OCI-LY7 (cell line): ENCODE measurements at regions not wholly inside any gene's neighbourhood (a gene's known extent, or its start where the extent isn't known, plus 50 kb on each side); places are given as distances from the start of the nearest gene placed in this dataset.
A peak's percentile ranks its signal among the peaks of the same experiment; 100 is the strongest.

Experiments used
- BruUV-seq: library from RNA; stranded (reverse); fragments of 400-500 nt; replicated peaks from 2 replicates; lab custom pipeline; 2021; lab: Mats Ljungman, UMichigan
- CTCF ChIA-PET: fragments of 300-600 bp; sonication (Branson Sonifier 250); formaldehyde crosslinking; loops from one replicate; lab custom pipeline; 2022; ENCODE audit warnings: antibody characterized with exemption; ENCODE audit not compliant: unreplicated experiment; lab: Charles Lee
- POLR2A ChIA-PET: fragments of 300-600 bp; sonication (Branson Sonifier 250); formaldehyde crosslinking; loops from one replicate; lab custom pipeline; 2022; ENCODE audit warnings: antibody characterized with exemption; lab: Charles Lee
- DNase-seq: peaks from one replicate; pipeline ENCODE4 v3.0.0-alpha.2; 2015; ENCODE audit warnings: low spot score
- H2AFZ ChIP-seq: fragments of 200-600 bp; sonication (generic), shearing (Covaris generic); 2 replicates; pipeline ENCODE4 v1.6.1; 2014; ENCODE audit warnings: mild to moderate bottlenecking, antibody characterized with exemption, low read length, moderate library complexity
- H3K27ac ChIP-seq: fragments of 200-600 bp; sonication (generic); 2 replicates; pipeline ENCODE4 v1.5.1; 2014; ENCODE audit warnings: mixed run types, low read depth, mild to moderate bottlenecking, moderate library complexity, low read length, inconsistent platforms; ENCODE audit not compliant: poor library complexity, severe bottlenecking
- H3K36me3 ChIP-seq: fragments of 200-600 bp; sonication (generic); 2 replicates; pipeline ENCODE4 v1.6.1; 2014; ENCODE audit warnings: mild to moderate bottlenecking, antibody characterized with exemption, low read length, moderate library complexity, mixed read lengths; ENCODE audit not compliant: insufficient read depth
- H3K4me1 ChIP-seq: fragments of 200-600 bp; sonication (generic); 2 replicates; pipeline ENCODE4 v1.5.1; 2014; ENCODE audit warnings: mild to moderate bottlenecking, low read length; ENCODE audit not compliant: insufficient read depth, poor library complexity, severe bottlenecking
- H3K4me2 ChIP-seq: fragments of 200-600 bp; sonication (generic); 2 replicates; pipeline ENCODE4 v1.6.1; 2014; ENCODE audit warnings: mild to moderate bottlenecking, low read length
- H3K4me3 ChIP-seq: fragments of 200-600 bp; sonication (generic); 2 replicates; pipeline ENCODE4 v1.5.1; 2014; ENCODE audit warnings: mild to moderate bottlenecking, low read depth, low read length; ENCODE audit not compliant: poor library complexity, severe bottlenecking
- H3K79me2 ChIP-seq: fragments of 200-600 bp; sonication (generic); 2 replicates; pipeline ENCODE4 v1.6.1; 2016; ENCODE audit warnings: low read depth, mild to moderate bottlenecking, low read length, moderate library complexity, mixed read lengths; ENCODE audit not compliant: insufficient read depth
- H3K9me2 ChIP-seq: fragments of 200-600 bp; sonication (generic); 2 replicates; pipeline ENCODE4 v1.6.1; 2016; ENCODE audit warnings: mild to moderate bottlenecking, low read length, mixed read lengths; ENCODE audit not compliant: insufficient read depth
- H3K9me3 ChIP-seq: fragments of 200-600 bp; sonication (generic); 2 replicates; pipeline ENCODE4 v1.6.1; 2014; ENCODE audit warnings: mild to moderate bottlenecking, mixed run types, low read length, mixed read lengths
- H4K20me1 ChIP-seq: fragments of 200-600 bp; sonication (generic); 2 replicates; pipeline ENCODE4 v1.6.1; 2014; ENCODE audit warnings: mild to moderate bottlenecking, antibody characterized with exemption, low read length, moderate library complexity, mixed read lengths; ENCODE audit not compliant: insufficient read depth
- CTCF ChIP-seq: fragments of 200-600 bp; sonication (generic); conservative IDR thresholded peaks from 2 replicates; pipeline ENCODE4 v1.5.1; 2014; ENCODE audit warnings: mild to moderate bottlenecking, antibody characterized with exemption, low read length, moderate library complexity, mixed read lengths
- EZH2phosphoT487 ChIP-seq: fragments of 200-600 bp; sonication (generic); IDR thresholded peaks from 2 replicates; pipeline ENCODE4 v1.6.1; 2018; ENCODE audit warnings: low read depth, borderline replicate concordance, mild to moderate bottlenecking, mixed run types, antibody characterized with exemption, low read length, moderate library complexity, mixed read lengths
- intact Hi-C: fragments of 100-400 bp; cut with micrococcal nuclease; formaldehyde crosslinking; loops from one replicate; pipeline ENCODE4 v1.10.0; 2022; ENCODE audit not compliant: unreplicated experiment

GRCh38 chr4:101730291-101731117 is 60.0 kb upstream of the BANK1 start:
- no peak overlapping the region for H3K27ac ChIP-seq
- H4K20me1 ChIP-seq = no peaks in the 10 kb centered on the region
- TF ChIP-seq CTCF (peak; percentile 84), EZH2phosphoT487 (no peak)
- H3K9me3 ChIP-seq = no peaks in the 10 kb centered on the region
- BruUV-seq = no TSS peak
- no peaks in the 10 kb centered on the region for H3K4me1 ChIP-seq
- POLR2A ChIA-PET = interaction anchor here (0.9 to 1.2 kb wide), 2 partner anchors 59 to 88 kb away, joined by 3 read pairs; no protein-coding TSS in a partner anchor
- no peaks in the 10 kb centered on the region for H3K79me2 ChIP-seq
- H2AFZ ChIP-seq = no peak overlapping the region
- DNase-seq = peak; percentile 51
- no peak overlapping the region for H3K4me3 ChIP-seq
- H3K36me3 ChIP-seq = no peaks in the 10 kb centered on the region
- CTCF ChIA-PET = no interaction called here
- no peak overlapping the region for H3K4me2 ChIP-seq
- intact Hi-C loops = loop anchor here (1.0 kb wide), 1 partner anchor 561 kb away; no protein-coding TSS in a partner anchor
- H3K9me2 ChIP-seq = no peaks in the 10 kb centered on the region

DNA sequence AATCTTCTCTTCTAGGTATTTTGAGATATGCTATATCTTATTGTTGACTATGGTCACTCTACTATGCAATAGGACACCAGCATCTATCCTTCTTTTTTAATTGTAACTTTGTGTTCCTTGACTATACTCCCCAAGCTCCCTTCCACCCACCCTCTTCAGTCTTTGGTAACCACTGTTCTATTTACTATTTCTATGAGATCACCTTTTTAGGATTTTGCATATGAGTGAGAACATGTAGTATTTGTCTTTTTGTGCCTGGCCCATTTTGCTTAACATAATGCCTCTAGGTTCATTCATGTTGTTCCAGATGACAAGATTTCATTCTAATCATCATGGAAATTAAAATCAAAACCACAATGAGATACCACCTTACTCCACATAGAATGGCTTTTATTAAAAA is 63.3 kb upstream of the BANK1 start:
- intact Hi-C loops = no loop called here
- ChIA-PET POLR2A (no interaction called here), CTCF (no interaction called here)
- Histone ChIP-seq H3K4me1 (no peaks in the 10 kb centered on the region), H4K20me1 (no peaks in the 10 kb centered on the region), H3K4me3 (no peak overlapping the region), H3K27ac (no peak overlapping the region), H2AFZ (no peak overlapping the region), H3K4me2 (no peak overlapping the region), H3K36me3 (no peaks in the 10 kb centered on the region), H3K9me2 (no peaks in the 10 kb centered on the region), H3K79me2 (no peaks in the 10 kb centered on the region), H3K9me3 (no peaks in the 10 kb centered on the region)
- BruUV-seq = no TSS peak
- DNase-seq = no peak
- no peak for TF ChIP-seq EZH2phosphoT487
- no peak for TF ChIP-seq CTCF

- H3K4me3 ChIP-seq = no peak overlapping the region
- no peaks in the 10 kb centered on the region for H3K9me2 ChIP-seq
- no peak overlapping the region for H2AFZ ChIP-seq
- no peak for DNase-seq
- peak overlapping the region; percentile 3; the same call in 1 of the 2 replicates for H3K4me2 ChIP-seq
- no TSS peak for BruUV-seq
- no peaks in the 10 kb centered on the region for H3K4me1 ChIP-seq
- no peaks in the 10 kb centered on the region for H4K20me1 ChIP-seq
- H3K79me2 ChIP-seq = no peaks in the 10 kb centered on the region
- H3K36me3 ChIP-seq = no peaks in the 10 kb centered on the region
- no peak overlapping the region for H3K27ac ChIP-seq
- CTCF ChIA-PET = no interaction called here
- TF ChIP-seq EZH2phosphoT487 (no peak), CTCF (no peak)
- POLR2A ChIA-PET = interaction anchor here (0.6 to 0.7 kb wide), 3 partner anchors 27 to 581 kb away, joined by 3 read pairs; no protein-coding TSS in a partner anchor
- intact Hi-C loops = no loop called here
- H3K9me3 ChIP-seq = no peaks in the 10 kb centered on the region
Measured at GRCh38 chr4:101724093-101724492, 66.4 kb upstream of the BANK1 start.
